Fibroblast of mammary gland (primary cell): ENCODE measurements at regions not wholly inside any gene's neighbourhood (a gene's known extent, or its start where the extent isn't known, plus 50 kb on each side); places are given as distances from the start of the nearest gene placed in this dataset.
"Not testable (repeated sequence)": the region's sequence is repeated elsewhere in the genome, so short reads cannot be mapped to it uniquely, and the experiment has no call there.

ENCODE experiments used
- DNase-seq: peaks from one replicate; pipeline ENCODE4 v3.0.0-alpha.2; 2010; ENCODE audit warnings: low read depth
- H3K4me3 ChIP-seq: 2 replicates; pipeline ENCODE4 v1.5.1; 2011; ENCODE audit warnings: low read depth, mild to moderate bottlenecking, low read length, moderate library complexity; ENCODE audit not compliant: control insufficient read depth
- CTCF ChIP-seq: conservative IDR thresholded peaks from 2 replicates; pipeline ENCODE4 v1.5.1; 2011; ENCODE audit warnings: low read depth, low read length, inconsistent platforms; ENCODE audit not compliant: control insufficient read depth, insufficient read depth

DNA sequence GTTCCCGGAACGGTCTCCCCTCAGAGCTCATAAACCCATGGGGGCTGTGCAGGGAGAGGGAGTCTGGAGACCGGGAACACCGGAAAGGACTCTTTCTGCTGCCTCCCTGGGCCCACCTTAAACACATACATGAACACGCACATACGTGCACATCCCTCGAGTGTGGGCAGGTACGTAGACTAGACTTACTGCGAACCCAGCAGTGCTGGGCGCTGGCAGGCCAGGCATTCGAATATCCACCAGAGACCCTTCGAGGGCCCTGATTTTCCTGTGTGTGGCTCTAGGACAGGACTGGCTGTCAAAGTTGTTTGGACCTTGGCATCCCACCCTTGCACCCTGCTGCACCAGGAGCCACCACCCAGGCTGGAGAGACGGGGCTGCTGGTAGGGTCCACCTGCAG lies 102.7 kb downstream of the PLXNA1 start:
- no peak for TF ChIP-seq CTCF
- H3K4me3 ChIP-seq, result no peak overlapping the region
- no peak for DNase-seq

DNA sequence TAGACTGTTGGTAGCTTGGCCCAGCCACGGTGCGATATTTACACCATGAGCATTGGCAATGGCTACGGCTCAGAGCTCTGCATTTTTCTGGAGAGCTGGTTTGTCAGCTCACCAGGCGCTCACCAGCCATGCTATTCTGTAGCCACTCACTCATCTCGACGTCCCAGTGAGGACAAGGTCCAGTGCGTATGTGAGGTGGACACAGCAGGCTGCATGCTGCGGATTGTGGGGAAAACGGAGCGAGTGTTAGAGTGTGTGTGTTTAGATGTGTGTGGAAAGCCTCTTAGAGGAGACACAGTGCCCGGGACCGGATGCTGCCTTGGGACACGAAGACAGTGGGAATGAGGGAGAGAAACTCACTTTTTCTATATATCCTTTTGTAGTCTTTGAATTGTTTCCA lies 103.7 kb downstream of the PLXNA1 start:
- H3K4me3 ChIP-seq, DNase-seq: not testable (repeated sequence)

GRCh38 chr3:127087441-127087840 lies 104.5 kb downstream of the PLXNA1 start:
- no peak for TF ChIP-seq CTCF
- DNase-seq, result no peak
- H3K4me3 ChIP-seq, result no peak overlapping the region

DNA sequence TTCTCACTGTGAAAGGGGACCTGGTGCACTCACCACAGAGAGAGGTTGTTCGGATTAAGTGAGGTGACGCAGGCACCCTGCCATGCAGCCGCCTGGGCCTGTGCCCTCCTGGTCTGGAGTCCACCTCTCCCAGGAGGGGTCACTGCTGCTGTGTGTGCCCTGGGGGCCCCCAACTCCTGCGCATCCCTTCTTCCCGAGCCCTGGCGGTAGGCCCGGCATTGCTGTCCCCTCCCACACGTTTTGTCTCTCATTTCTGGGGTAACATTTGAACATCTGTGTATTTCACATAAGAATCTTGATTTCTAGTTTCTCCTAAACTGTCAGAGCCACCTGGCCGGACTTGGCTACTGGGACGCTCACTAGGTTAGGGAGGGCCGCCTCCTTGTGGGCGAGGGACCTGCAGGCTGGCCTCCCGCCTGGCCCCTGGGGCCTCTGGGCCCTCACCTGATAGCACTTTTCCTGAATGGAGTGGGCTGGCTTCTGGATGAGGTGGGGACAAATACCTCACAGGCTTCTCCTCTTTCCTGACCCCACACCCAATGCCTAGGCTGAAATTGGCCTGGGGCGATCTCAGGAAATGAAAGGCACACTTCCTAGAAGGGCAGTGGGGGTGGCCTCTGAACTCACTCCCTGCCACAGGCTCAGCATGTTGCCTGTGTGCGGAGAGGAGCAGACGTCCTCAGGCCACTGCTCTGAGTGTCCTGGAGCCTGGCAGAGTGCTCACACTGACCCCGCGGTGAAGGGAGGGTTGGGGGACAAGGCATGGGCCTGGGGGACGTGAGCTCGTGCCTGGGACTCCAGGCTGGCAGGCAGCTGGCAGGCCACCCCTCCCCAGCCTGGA lies 104.2 kb upstream of the PRR23E start:
- DNase-seq, result no peak
- no peak overlapping the region for H3K4me3 ChIP-seq
- TF ChIP-seq CTCF, result no peak

GRCh38 chr3:127089486-127090145 lies 103.3 kb upstream of the PRR23E start:
- no peak for TF ChIP-seq CTCF
- peak; percentile 92 for DNase-seq
- no peak overlapping the region for H3K4me3 ChIP-seq

DNA sequence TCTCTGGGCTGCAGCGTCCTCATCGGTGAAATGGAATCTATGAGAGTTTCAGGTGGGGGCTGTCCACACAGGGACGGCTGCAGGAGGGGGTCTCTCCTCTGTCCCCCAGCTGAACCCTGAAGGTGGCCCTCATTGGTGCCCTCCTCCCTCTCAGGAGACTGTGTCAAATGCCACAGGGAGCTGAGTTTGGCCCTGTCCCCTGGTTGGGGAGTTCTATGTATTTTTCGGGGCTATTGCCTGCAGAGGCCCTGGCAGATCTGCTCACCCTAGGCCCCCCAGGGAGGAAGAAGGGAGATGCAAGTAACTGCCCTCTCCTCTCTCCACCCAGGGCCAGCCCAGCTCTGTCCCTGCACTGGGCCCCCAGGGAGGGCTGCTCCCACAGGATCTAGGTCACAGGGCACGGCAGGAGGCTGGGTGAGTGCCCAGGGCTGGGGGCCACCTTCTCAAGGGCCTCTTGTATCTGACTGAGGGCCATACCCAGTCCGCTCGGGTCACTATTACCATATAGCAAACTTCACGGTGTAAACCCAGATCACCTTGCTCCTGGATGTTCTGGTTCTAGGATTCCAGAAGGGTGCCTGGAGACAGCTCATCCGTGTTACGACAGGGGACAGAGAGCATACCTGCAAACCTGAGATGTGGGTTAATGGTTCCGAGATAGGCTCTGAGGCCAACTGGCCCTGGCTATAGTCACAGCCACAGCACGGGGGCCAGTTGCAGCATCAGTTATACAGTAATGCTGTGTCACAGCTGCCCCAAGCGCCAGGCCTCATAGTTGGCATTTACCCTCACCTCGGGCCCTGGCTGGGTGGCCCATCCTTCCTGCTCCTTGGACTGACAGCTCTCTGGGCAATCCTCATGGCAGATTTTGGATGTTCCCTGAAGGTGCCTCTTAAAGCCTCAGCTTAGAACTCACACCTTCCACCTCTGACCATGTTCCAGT lies 102.4 kb upstream of the PRR23E start:
- H3K4me3 ChIP-seq, result no peak overlapping the region
- no peak for TF ChIP-seq CTCF
- DNase-seq, result no peak
